CD4-positive, alpha-beta T cell treated with Interleukin-10 for 1 hour (primary cell): ENCODE measurements at regions not wholly inside any gene's neighbourhood (a gene's known extent, or its start where the extent isn't known, plus 50 kb on each side); places are given as distances from the start of the nearest gene placed in this dataset.
"Not testable (repeated sequence)": the region's sequence is repeated elsewhere in the genome, so short reads cannot be mapped to it uniquely, and the experiment has no call there.

Source experiments
- DNase-seq: peaks from one replicate; pipeline ENCODE4 v3.0.0-alpha.2; 2020

GRCh38 chr2:238600506-238601432 lies 174.0 kb downstream of the ASB1 start:
- no peak for DNase-seq

GRCh38 chr2:238601433-238602222 lies 174.9 kb downstream of the ASB1 start:
- no peak for DNase-seq

- no peak for DNase-seq
Measured at GRCh38 chr2:238602223-238602960, 175.7 kb downstream of the ASB1 start.

GRCh38 chr2:238603596-238603995 lies 176.9 kb downstream of the ASB1 start:
- no peak for DNase-seq

- no peak for DNase-seq
Measured at GRCh38 chr2:238606311-238606710, 179.6 kb downstream of the ASB1 start.

GRCh38 chr2:238613610-238614009 lies 186.9 kb downstream of the ASB1 start:
- DNase-seq, result no peak

- no peak for DNase-seq
Measured at GRCh38 chr2:238614376-238614775, 187.6 kb downstream of the ASB1 start.

GRCh38 chr2:238615187-238615586 lies 188.5 kb downstream of the ASB1 start:
- DNase-seq, result no peak

- DNase-seq, result no peak
Measured at GRCh38 chr2:238616681-238617080, 190.0 kb downstream of the ASB1 start.

- DNase-seq, result not testable (repeated sequence)
Measured at GRCh38 chr2:238618494-238619283, 192.0 kb downstream of the ASB1 start.

- no peak for DNase-seq
Measured at GRCh38 chr2:238627899-238628298, 201.2 kb downstream of the ASB1 start.

- no peak for DNase-seq
Measured at GRCh38 chr2:238629064-238629463, 202.3 kb downstream of the ASB1 start.

- DNase-seq, result no peak
Measured at GRCh38 chr2:238631491-238632180, 204.9 kb downstream of the ASB1 start.

- DNase-seq, result no peak
Measured at GRCh38 chr2:238632181-238633060, 205.7 kb downstream of the ASB1 start.

GRCh38 chr2:238633426-238634328 lies 206.9 kb downstream of the ASB1 start:
- DNase-seq, result no peak

GRCh38 chr2:238634701-238635357 lies 208.1 kb downstream of the ASB1 start:
- no peak for DNase-seq

- DNase-seq, result no peak
Measured at GRCh38 chr2:238635647-238636051, 208.9 kb downstream of the ASB1 start.

GRCh38 chr2:238636269-238637073 lies 209.7 kb downstream of the ASB1 start:
- no peak for DNase-seq
